DND-41 (cell line): ENCODE measurements at regions not wholly inside any gene's neighbourhood (a gene's known extent, or its start where the extent isn't known, plus 50 kb on each side); places are given as distances from the start of the nearest gene placed in this dataset.

Experiments
- ATAC-seq: fragments of 200-7000 bp; cut with Tn5 transposase; 3 replicates; pipeline ENCODE4 v1.9.1; 2021; ENCODE audit warnings: low read depth; ENCODE audit not compliant: insufficient read depth
- DNase-seq: peaks from one replicate; pipeline ENCODE4 v3.0.0-alpha.2; 2020
- H2AFZ ChIP-seq: 2 replicates; pipeline ENCODE4 v1.6.0; 2012; ENCODE audit warnings: low read depth, low read length
- H3K27ac ChIP-seq: 2 replicates; pipeline ENCODE4 v1.5.1; 2012; ENCODE audit warnings: low read length, inconsistent platforms
- H3K27me3 ChIP-seq: fragments of 200-600 bp; sonication (generic); 2 replicates; pipeline ENCODE4 v1.6.0; 2012; ENCODE audit warnings: low read length, mild to moderate bottlenecking, inconsistent platforms; ENCODE audit not compliant: insufficient read depth, poor library complexity
- H3K36me3 ChIP-seq: 2 replicates; pipeline ENCODE4 v1.5.1; 2012; ENCODE audit warnings: low read length, inconsistent platforms; ENCODE audit not compliant: insufficient read depth
- H3K4me1 ChIP-seq: 2 replicates; pipeline ENCODE4 v1.5.1; 2012; ENCODE audit warnings: mild to moderate bottlenecking, low read length; ENCODE audit not compliant: insufficient read depth
- H3K4me2 ChIP-seq: 2 replicates; pipeline ENCODE4 v1.6.0; 2012; ENCODE audit warnings: mild to moderate bottlenecking, moderate library complexity, low read length, inconsistent platforms; ENCODE audit not compliant: insufficient read depth
- H3K4me3 ChIP-seq, 2 experiments: fragments of 200-600 bp in 1 of 2; shearing (Covaris generic) in 1 of 2; 2 replicates each; pipeline ENCODE4 v1.5.1; 2012 to 2016; ENCODE audit warnings: inconsistent platforms in 2 of 2, low read length in 2 of 2, mild to moderate bottlenecking in 2 of 2, low read depth in 1 of 2, moderate library complexity in 1 of 2
- H3K79me2 ChIP-seq: 2 replicates; pipeline ENCODE4 v1.6.0; 2012; ENCODE audit warnings: low read length, inconsistent platforms; ENCODE audit not compliant: insufficient read depth
- H3K9ac ChIP-seq: 2 replicates; pipeline ENCODE4 v1.6.0; 2012; ENCODE audit warnings: low read depth, mild to moderate bottlenecking, inconsistent platforms, low read length, moderate library complexity
- H3K9me3 ChIP-seq: 2 replicates; pipeline ENCODE4 v1.5.1; 2012; ENCODE audit warnings: low read length, moderate library complexity, mild to moderate bottlenecking, inconsistent platforms; ENCODE audit not compliant: insufficient read depth, severe bottlenecking
- H4K20me1 ChIP-seq: 2 replicates; pipeline ENCODE4 v1.6.0; 2012; ENCODE audit warnings: low read length; ENCODE audit not compliant: insufficient read depth
- EZH2 ChIP-seq: IDR thresholded peaks from 3 replicates; pipeline ENCODE4 v1.6.1; 2012; ENCODE audit warnings: borderline replicate concordance, low read depth, mild to moderate bottlenecking, moderate library complexity, low read length, inconsistent platforms; ENCODE audit not compliant: severe bottlenecking
- TF ChIP-seq, protein P1 (sequence below): IDR thresholded peaks from 2 replicates; pipeline ENCODE4 v1.5.1; 2012; ENCODE audit warnings: borderline replicate concordance, low read length, moderate library complexity, mild to moderate bottlenecking; ENCODE audit not compliant: poor library complexity, severe bottlenecking; ENCODE audit errors: extremely low read depth

DNA sequence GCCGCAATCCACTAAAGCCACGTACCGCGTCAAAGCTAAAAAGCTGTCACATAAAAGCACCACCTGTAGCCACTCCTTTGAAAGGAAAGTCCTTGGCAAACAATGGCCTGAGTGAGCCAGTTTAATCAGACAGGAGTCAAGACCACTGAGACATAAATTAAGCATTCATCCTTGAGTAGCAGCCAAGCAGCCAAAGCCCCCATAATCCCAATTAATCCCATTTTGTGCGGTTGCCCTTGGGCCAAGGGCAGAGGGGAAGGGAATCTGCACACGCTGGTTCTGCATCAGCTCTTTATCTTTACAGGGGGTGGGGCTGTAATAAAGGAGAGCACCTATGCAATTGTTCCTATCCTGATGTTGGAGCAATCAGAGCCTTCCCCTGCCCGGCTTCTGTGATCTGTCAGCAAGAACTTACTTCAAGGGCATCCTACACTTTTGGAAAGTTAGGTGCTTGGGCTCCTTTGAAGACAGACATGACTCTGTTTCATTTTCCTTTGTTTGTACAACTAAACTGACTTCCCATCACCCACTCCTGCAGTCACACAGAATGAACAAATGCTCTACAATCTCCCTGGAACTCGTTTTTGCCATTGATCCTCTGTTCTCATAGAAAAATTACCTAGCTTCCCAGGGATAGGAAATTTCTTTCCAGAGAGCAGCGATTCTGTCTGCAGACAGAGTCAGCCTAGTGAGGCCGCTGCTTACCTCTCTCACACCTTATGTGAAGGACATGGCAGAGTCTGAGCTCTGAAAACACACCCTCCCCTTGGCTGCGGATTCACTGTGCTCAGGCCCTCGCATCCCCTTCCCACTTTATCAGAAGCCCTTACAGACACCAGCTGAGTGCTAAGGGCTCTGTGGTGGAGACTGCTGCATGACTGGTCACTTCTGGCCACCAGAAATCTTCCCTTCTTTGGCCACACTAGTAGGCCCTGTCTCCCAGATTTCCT lies 116.2 kb upstream of the TBCA start:
- no peaks in the 10 kb centered on the region for H3K9me3 ChIP-seq
- no peaks in the 10 kb centered on the region for H3K36me3 ChIP-seq
- H3K27ac ChIP-seq: no peak overlapping the region
- H3K4me2 ChIP-seq: no peak overlapping the region
- H3K9ac ChIP-seq: no peak overlapping the region
- no peak for ATAC-seq
- no peak for TF ChIP-seq EZH2
- TF ChIP-seq, protein P1, sequence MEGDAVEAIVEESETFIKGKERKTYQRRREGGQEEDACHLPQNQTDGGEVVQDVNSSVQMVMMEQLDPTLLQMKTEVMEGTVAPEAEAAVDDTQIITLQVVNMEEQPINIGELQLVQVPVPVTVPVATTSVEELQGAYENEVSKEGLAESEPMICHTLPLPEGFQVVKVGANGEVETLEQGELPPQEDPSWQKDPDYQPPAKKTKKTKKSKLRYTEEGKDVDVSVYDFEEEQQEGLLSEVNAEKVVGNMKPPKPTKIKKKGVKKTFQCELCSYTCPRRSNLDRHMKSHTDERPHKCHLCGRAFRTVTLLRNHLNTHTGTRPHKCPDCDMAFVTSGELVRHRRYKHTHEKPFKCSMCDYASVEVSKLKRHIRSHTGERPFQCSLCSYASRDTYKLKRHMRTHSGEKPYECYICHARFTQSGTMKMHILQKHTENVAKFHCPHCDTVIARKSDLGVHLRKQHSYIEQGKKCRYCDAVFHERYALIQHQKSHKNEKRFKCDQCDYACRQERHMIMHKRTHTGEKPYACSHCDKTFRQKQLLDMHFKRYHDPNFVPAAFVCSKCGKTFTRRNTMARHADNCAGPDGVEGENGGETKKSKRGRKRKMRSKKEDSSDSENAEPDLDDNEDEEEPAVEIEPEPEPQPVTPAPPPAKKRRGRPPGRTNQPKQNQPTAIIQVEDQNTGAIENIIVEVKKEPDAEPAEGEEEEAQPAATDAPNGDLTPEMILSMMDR: no peak
- H3K79me2 ChIP-seq: no peaks in the 10 kb centered on the region
- peaks cover 2% of the 10 kb centered on the region for H3K27me3 ChIP-seq
- no peak for DNase-seq
- H2AFZ ChIP-seq: no peak overlapping the region
- H4K20me1 ChIP-seq: no peaks in the 10 kb centered on the region
- H3K4me1 ChIP-seq: no peaks in the 10 kb centered on the region
- H3K4me3 ChIP-seq: no peak overlapping the region

DNA sequence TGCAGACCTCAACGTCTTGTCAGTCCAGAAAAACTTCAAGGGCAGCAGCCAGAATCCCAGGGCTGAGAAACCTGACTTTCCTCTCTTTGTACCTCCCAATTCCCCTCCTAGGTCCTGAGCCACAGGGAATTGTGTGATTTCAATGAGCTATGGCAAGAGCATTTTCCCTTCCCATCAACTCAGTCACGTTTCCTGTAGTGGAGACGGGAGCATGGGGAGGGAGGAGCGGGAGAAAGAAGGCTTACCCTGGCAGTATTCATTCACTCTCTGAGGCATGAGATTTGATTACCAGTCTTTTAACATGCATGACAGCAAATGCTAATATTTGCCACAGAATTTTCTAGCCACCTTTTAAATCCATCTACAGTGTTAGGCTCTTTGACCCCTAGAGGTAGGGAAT lies 109.4 kb upstream of the TBCA start:
- DNase-seq (no peak), ATAC-seq (no peak)
- no peak overlapping the region for H3K27ac ChIP-seq
- no peaks in the 10 kb centered on the region for H3K79me2 ChIP-seq
- no peaks in the 10 kb centered on the region for H3K36me3 ChIP-seq
- H3K9me3 ChIP-seq: no peaks in the 10 kb centered on the region
- no peak overlapping the region for H3K9ac ChIP-seq
- H4K20me1 ChIP-seq: no peaks in the 10 kb centered on the region
- H2AFZ ChIP-seq: no peak overlapping the region
- H3K4me2 ChIP-seq: no peak overlapping the region
- no peak overlapping the region for H3K4me3 ChIP-seq
- no peak for TF ChIP-seq EZH2
- TF ChIP-seq, protein P1: no peak
- H3K4me1 ChIP-seq: no peaks in the 10 kb centered on the region
- peaks cover 2% of the 10 kb centered on the region for H3K27me3 ChIP-seq

DNA sequence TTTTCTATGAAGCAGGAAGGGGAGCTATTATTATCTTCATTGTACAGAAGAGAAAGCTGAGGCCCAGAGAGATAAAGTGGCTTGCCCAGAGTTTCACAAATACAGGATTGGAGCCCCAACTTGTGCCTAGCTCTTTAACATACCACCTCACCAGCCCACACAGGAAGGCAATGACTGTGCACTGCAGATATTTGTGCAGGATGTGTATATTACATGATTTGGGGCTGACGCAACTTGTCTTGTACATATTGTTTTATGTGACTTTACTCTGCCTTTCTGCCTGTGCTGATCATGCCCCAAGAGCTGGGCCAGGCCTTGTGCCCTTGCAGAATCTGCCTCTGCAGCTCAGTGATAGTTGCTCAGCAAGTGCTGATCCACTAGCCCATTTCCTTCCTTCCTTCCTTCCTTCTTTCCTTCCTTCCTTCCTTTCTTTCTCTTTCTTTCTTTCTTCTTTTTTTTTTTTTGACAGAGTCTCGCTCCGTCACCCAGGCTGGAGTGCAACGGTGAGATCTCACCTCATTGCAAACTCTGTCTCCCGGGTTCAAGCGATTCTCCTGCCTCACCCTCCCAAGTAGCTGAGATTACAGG lies 106.6 kb upstream of the TBCA start:
- Histone ChIP-seq H3K36me3 (no peaks in the 10 kb centered on the region), H3K4me3 (no peak overlapping the region), H3K9ac (no peak overlapping the region), H3K4me2 (no peak overlapping the region), H3K27me3 (no peaks in the 10 kb centered on the region), H3K27ac (no peak overlapping the region), H3K4me1 (no peaks in the 10 kb centered on the region), H2AFZ (no peak overlapping the region), H4K20me1 (no peaks in the 10 kb centered on the region), H3K79me2 (no peaks in the 10 kb centered on the region), H3K9me3 (no peaks in the 10 kb centered on the region)
- no peak for DNase-seq
- ATAC-seq: no peak; the same call in 2 of the 3 replicates
- TF ChIP-seq EZH2: no peak
- TF ChIP-seq, protein P1: no peak
